ENCODE measurements at regions not wholly inside any gene's neighbourhood (a gene's known extent, or its start where the extent isn't known, plus 50 kb on each side); places are given as distances from the start of the nearest gene placed in this dataset.

GRCh38 chr18:47602273-47602897 lies 328.1 kb downstream of the SMAD2 start:
- no peaks in the 10 kb centered on the region for H3K9me3 ChIP-seq
- no peaks in the 10 kb centered on the region for H3K4me1 ChIP-seq
- DNase-seq (ENCODE audit: low spot score in 2 of 2) = no peak
- no peak overlapping the region for H3K4me3 ChIP-seq
- no peak for TF ChIP-seq EP300 (IDR thresholded peaks at IDR 0.05)
- TF ChIP-seq POLR2A (IDR thresholded peaks at IDR 0.05) = no peak
- TF ChIP-seq CTCF (IDR thresholded peaks at IDR 0.05) = no peak
- TF ChIP-seq POLR2AphosphoS5 (IDR thresholded peaks at IDR 0.05) = no peak
- WGBS = 70% methylated on average over 10 of the region's 11 CpGs
- H3K36me3 ChIP-seq = no peaks in the 10 kb centered on the region
- H3K27ac ChIP-seq = no peak overlapping the region
- no peaks in the 10 kb centered on the region for H3K27me3 ChIP-seq

- TF ChIP-seq EP300 (IDR thresholded peaks at IDR 0.05) (no peak), POLR2AphosphoS5 (IDR thresholded peaks at IDR 0.05) (no peak), POLR2A (IDR thresholded peaks at IDR 0.05) (no peak), CTCF (IDR thresholded peaks at IDR 0.05) (no peak)
- Histone ChIP-seq H3K9me3 (no peaks in the 10 kb centered on the region), H3K36me3 (no peaks in the 10 kb centered on the region), H3K4me1 (no peaks in the 10 kb centered on the region), H3K4me3 (no peak overlapping the region), H3K27ac (no peak overlapping the region), H3K27me3 (no peaks in the 10 kb centered on the region)
- no peak for DNase-seq (ENCODE audit: low spot score in 2 of 2)
- 54% methylated on average over 13 of the region's 13 CpGs for WGBS
Observed at GRCh38 chr18:47601581-47602272, 328.7 kb downstream of the SMAD2 start.

- no peak overlapping the region for H3K27ac ChIP-seq
- TF ChIP-seq POLR2AphosphoS5 (IDR thresholded peaks at IDR 0.05) (no peak), POLR2A (IDR thresholded peaks at IDR 0.05) (no peak), CTCF (IDR thresholded peaks at IDR 0.05) (no peak), EP300 (IDR thresholded peaks at IDR 0.05) (no peak)
- H3K36me3 ChIP-seq = no peaks in the 10 kb centered on the region
- 7% methylated on average over 2 of the region's 2 CpGs for WGBS
- no peaks in the 10 kb centered on the region for H3K9me3 ChIP-seq
- no peaks in the 10 kb centered on the region for H3K4me1 ChIP-seq
- no peak for DNase-seq (ENCODE audit: low spot score in 2 of 2)
- no peak overlapping the region for H3K4me3 ChIP-seq
- H3K27me3 ChIP-seq = peaks cover 17% of the 10 kb centered on the region
Observed at GRCh38 chr18:47595831-47596501, 334.5 kb downstream of the SMAD2 start.

- H3K4me3 ChIP-seq = no peak overlapping the region
Observed at GRCh38 chr18:47594621-47595086, 335.8 kb downstream of the SMAD2 start.

More at GRCh38 chr18:47594621-47595086, 335.8 kb downstream of the SMAD2 start:
- TF ChIP-seq CTCF (IDR thresholded peaks at IDR 0.05) (no peak), POLR2A (IDR thresholded peaks at IDR 0.05) (no peak), EP300 (IDR thresholded peaks at IDR 0.05) (no peak), POLR2AphosphoS5 (IDR thresholded peaks at IDR 0.05) (no peak)
- Histone ChIP-seq H3K27me3 (peaks cover 17% of the 10 kb centered on the region), H3K36me3 (no peaks in the 10 kb centered on the region), H3K9me3 (no peaks in the 10 kb centered on the region), H3K27ac (no peak overlapping the region), H3K4me1 (no peaks in the 10 kb centered on the region)
- WGBS = 65% methylated on average over 23 of the region's 23 CpGs
- no peak for DNase-seq (ENCODE audit: low spot score in 2 of 2)
